ENCODE measurements at regions not wholly inside any gene's neighbourhood (a gene's known extent, or its start where the extent isn't known, plus 50 kb on each side); places are given as distances from the start of the nearest gene placed in this dataset.

DNA sequence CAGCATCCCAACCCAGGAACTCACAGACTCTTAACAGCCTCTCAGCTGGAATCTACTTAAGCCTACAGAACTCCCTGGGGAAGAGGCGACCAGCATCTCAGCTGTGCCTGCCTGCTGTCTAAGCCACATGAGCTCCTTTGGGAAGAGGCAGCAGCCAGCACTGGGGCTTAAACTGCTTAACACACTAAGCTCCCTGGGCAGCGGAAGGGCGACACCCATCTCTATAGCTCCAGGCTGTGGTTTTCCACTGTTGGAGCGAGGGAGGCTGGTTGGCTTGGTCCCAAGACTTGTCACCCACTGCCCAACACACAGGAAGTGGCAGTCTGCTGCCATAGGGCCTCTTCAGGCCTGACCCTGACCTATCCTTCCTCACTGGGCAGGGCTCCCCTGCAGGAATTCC lies 1544.1 kb upstream of the ADGRL3 start:
- no peak overlapping the region for H3K23ac ChIP-seq (ENCODE audit: insufficient read length)
- peak overlapping the region; percentile 35; the same call in 1 of the 2 replicates for H4K8ac ChIP-seq (ENCODE audit: extremely low read depth, insufficient read depth, low read length)
- no peaks in the 10 kb centered on the region for H3K27me3 ChIP-seq (replicated peaks in 1 of 4; ENCODE audit: control insufficient read depth in 3 of 4, extremely low read depth in 1 of 4, insufficient read depth in 3 of 4, low read length in 3 of 4)
- H3K56ac ChIP-seq (replicated peaks; ENCODE audit: insufficient read length, low read depth, low read length) = no peak overlapping the region
- no peaks in the 10 kb centered on the region for H3K9me3 ChIP-seq (ENCODE audit: insufficient read depth in 2 of 2, low read depth in 1 of 2, low read length in 1 of 2)
- no peak overlapping the region for H2BK15ac ChIP-seq (ENCODE audit: low read length)
- no peaks in the 10 kb centered on the region for H4K20me1 ChIP-seq (replicated peaks in 1 of 2; ENCODE audit: control insufficient read depth in 1 of 2, insufficient read depth in 2 of 2, low read length in 2 of 2)
- no peak overlapping the region for H2BK20ac ChIP-seq (ENCODE audit: low read length)
- H3K79me2 ChIP-seq (ENCODE audit: control insufficient read depth in 1 of 2, insufficient read depth in 2 of 2, low read length in 2 of 2) = no peaks in the 10 kb centered on the region
- H3K14ac ChIP-seq (ENCODE audit: insufficient read length) = no peak overlapping the region
- no peak overlapping the region for H3K9ac ChIP-seq (replicated peaks in 1 of 4; ENCODE audit: extremely low read depth in 1 of 4, low read depth in 3 of 4, low read length in 3 of 4)
- WGBS, 2 experiments (ENCODE audit: extremely low coverage in 1 of 2, insufficient coverage in 1 of 2, insufficient read length in 1 of 2, insufficient replicate concordance in 2 of 2, low coverage in 1 of 2, low lambda C conversion rate in 2 of 2, missing lambda C conversion rate in 1 of 2) = 98% methylated on average over 4 of the region's 4 CpGs; no CpG with 5 or more reads in 1 of the 2 experiments
- no peak overlapping the region for H4K5ac ChIP-seq (ENCODE audit: insufficient read length, low read depth, low read length)
- H4K91ac ChIP-seq (replicated peaks; ENCODE audit: insufficient read length, low read length) = no peak overlapping the region
- H3K79me1 ChIP-seq (ENCODE audit: low read depth, low read length) = no peaks in the 10 kb centered on the region
- CTCF ChIA-PET (ENCODE audit: partially characterized antibody) = no interaction called here
- no peak overlapping the region for H2BK120ac ChIP-seq (replicated peaks; ENCODE audit: low read depth, low read length)
- no peak overlapping the region for H3K4ac ChIP-seq (replicated peaks; ENCODE audit: insufficient read length, low read depth, low read length)
- 0 out of 2 replicates have a peak overlapping the region, but pooled peaks have one; percentile 33 for H2AFZ ChIP-seq (ENCODE audit: low read length)
- no peaks in the 10 kb centered on the region; a peak in 1 of 7 replicates for H3K4me1 ChIP-seq (replicated peaks in 1 of 4; ENCODE audit: control insufficient read depth in 3 of 4, insufficient read depth in 4 of 4, low read length in 3 of 4)
- H3K36me3 ChIP-seq (ENCODE audit: control insufficient read depth in 2 of 4, insufficient read depth in 4 of 4, low read length in 3 of 4) = no peaks in the 10 kb centered on the region
- FAIRE-seq (no peak), DNase-seq (ENCODE audit: low read depth in 1 of 2, low spot score in 2 of 2) (no peak)
- no peak overlapping the region for H3K4me3 ChIP-seq (ENCODE audit: extremely low read depth in 1 of 4, insufficient read depth in 2 of 4, low read depth in 3 of 4, low read length in 4 of 4)
- no peak overlapping the region for H2AK5ac ChIP-seq (ENCODE audit: low read depth, low read length)
- no peak overlapping the region for H3K27ac ChIP-seq (ENCODE audit: low read depth, low read length)
- H3K4me2 ChIP-seq (ENCODE audit: insufficient read depth in 1 of 2, low read depth in 2 of 2, low read length in 2 of 2) = no peak overlapping the region
- POLR2A ChIA-PET (ENCODE audit: partially characterized antibody) = no interaction called here
- no peak overlapping the region for H2BK5ac ChIP-seq (ENCODE audit: low read depth, low read length)
- H3K23me2 ChIP-seq (ENCODE audit: low read depth, low read length) = no peaks in the 10 kb centered on the region
- H3K18ac ChIP-seq (ENCODE audit: extremely low read depth, low read length) = no peak overlapping the region
- no peak overlapping the region for H2BK12ac ChIP-seq (ENCODE audit: low read depth, low read length)
- no peak for TF ChIP-seq CHD1 (IDR thresholded peaks at IDR 0.05; ENCODE audit: low read depth, low read length)
- TF ChIP-seq POLR2A (IDR thresholded peaks at IDR 0.05; ENCODE audit: control extremely low read depth in 1 of 2, low read depth in 2 of 2, low read length in 2 of 2) = no peak
- TF ChIP-seq SRF (IDR thresholded peaks at IDR 0.05; ENCODE audit: low read depth, low read length) = no peak
- TF ChIP-seq E2F6 (IDR thresholded peaks at IDR 0.05) = no peak
- TF ChIP-seq ATF2 (IDR thresholded peaks at IDR 0.05; ENCODE audit: low read length) = no peak
- no peak for TF ChIP-seq RAD21 (IDR thresholded peaks at IDR 0.05 in 1 of 2, conservative IDR thresholded peaks at IDR 0.05 in 1 of 2; ENCODE audit: low read depth in 2 of 2, low read length in 2 of 2)
- TF ChIP-seq JUN (IDR thresholded peaks at IDR 0.05; ENCODE audit: low read depth, low read length) = no peak
- TF ChIP-seq ATF3 (IDR thresholded peaks at IDR 0.05; ENCODE audit: insufficient read depth, low read depth, low read length) = no peak
- TF ChIP-seq EP300 (IDR thresholded peaks at IDR 0.05; ENCODE audit: borderline replicate concordance in 1 of 2, low read depth in 2 of 2, low read length in 2 of 2) = no peak
- no peak for TF ChIP-seq MAFK (IDR thresholded peaks at IDR 0.05; ENCODE audit: low read depth, low read length)
- no peak for TF ChIP-seq EGR1 (IDR thresholded peaks at IDR 0.05; ENCODE audit: borderline replicate concordance, low read depth, low read length)
- no peak for TF ChIP-seq BCL11A (IDR thresholded peaks at IDR 0.05; ENCODE audit: low read depth in 2 of 2, low read length in 2 of 2)
